C4-2B (cell line): ENCODE measurements at regions not wholly inside any gene's neighbourhood (a gene's known extent, or its start where the extent isn't known, plus 50 kb on each side); places are given as distances from the start of the nearest gene placed in this dataset.

Source experiments
- ZFX ChIP-seq: fragments of 450-650 bp; IDR thresholded peaks from 2 replicates; pipeline ENCODE4 v1.6.1; 2017
- TF ChIP-seq, protein P1 (sequence below): fragments of 450-650 bp; conservative IDR thresholded peaks from 2 replicates; pipeline ENCODE4 v1.5.1; 2017; ENCODE audit warnings: mild to moderate bottlenecking

DNA sequence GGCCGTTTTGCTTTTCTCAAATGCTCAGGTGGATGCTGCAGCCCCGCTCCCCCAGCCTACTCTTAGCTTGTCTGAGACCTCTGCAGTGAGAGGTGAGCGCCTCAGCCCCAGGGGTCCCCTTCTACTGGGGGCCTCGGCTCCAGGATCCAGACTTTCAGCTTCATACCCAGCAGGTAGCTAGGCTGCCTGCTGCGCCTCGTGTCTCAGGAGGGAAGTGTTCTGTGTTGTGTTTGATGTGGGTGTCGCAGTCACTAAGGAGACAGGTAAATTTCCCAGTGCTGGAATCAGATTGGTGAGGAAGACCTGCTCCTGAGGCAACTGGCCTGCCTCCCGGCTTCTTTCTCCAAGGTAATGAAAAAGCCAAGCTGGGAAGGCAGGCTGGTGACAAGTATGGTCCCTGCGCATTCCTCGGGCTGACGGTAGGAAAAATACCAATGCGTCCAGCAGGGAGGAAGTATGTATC lies 604.0 kb upstream of the SALL1 start:
- TF ChIP-seq, protein P1, sequence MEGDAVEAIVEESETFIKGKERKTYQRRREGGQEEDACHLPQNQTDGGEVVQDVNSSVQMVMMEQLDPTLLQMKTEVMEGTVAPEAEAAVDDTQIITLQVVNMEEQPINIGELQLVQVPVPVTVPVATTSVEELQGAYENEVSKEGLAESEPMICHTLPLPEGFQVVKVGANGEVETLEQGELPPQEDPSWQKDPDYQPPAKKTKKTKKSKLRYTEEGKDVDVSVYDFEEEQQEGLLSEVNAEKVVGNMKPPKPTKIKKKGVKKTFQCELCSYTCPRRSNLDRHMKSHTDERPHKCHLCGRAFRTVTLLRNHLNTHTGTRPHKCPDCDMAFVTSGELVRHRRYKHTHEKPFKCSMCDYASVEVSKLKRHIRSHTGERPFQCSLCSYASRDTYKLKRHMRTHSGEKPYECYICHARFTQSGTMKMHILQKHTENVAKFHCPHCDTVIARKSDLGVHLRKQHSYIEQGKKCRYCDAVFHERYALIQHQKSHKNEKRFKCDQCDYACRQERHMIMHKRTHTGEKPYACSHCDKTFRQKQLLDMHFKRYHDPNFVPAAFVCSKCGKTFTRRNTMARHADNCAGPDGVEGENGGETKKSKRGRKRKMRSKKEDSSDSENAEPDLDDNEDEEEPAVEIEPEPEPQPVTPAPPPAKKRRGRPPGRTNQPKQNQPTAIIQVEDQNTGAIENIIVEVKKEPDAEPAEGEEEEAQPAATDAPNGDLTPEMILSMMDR, result no peak
- TF ChIP-seq ZFX, result no peak
